K562 (cell line): ENCODE measurements at regions not wholly inside any gene's neighbourhood (a gene's known extent, or its start where the extent isn't known, plus 50 kb on each side); places are given as distances from the start of the nearest gene placed in this dataset.
A peak's percentile ranks its signal among the peaks of the same experiment; 100 is the strongest.

Experiments
- ATF7 ChIP-seq: fragments of 450-650 bp; IDR thresholded peaks from 2 replicates; pipeline ENCODE4 v1.7.1; 2014; ENCODE audit warnings: mild to moderate bottlenecking, moderate library complexity
- ETS2 ChIP-seq: IDR thresholded peaks from 2 replicates; pipeline ENCODE4 v1.6.1; 2016; ENCODE audit warnings: borderline replicate concordance, missing genetic modification characterization, mild to moderate bottlenecking, moderate library complexity, missing compliant biosample characterization; ENCODE audit not compliant: poor library complexity, severe bottlenecking
- FOXJ3 ChIP-seq: sonication (generic); formaldehyde crosslinking; IDR thresholded peaks from 2 replicates; pipeline ENCODE4 v1.4.0; 2020; ENCODE audit warnings: mild to moderate bottlenecking, missing genetic modification reagents
- KDM5B ChIP-seq: fragments of 200-600 bp; sonication (generic); IDR thresholded peaks from 2 replicates; pipeline ENCODE4 v1.6.1; 2012; ENCODE audit warnings: low read depth, mild to moderate bottlenecking, moderate library complexity, low read length, control low read depth, inconsistent platforms; ENCODE audit not compliant: insufficient replicate concordance
- KLF10 ChIP-seq: fragments of 250-450 bp; sonication (Bioruptor Pico); IDR thresholded peaks from 2 replicates; pipeline ENCODE4 v1.6.1; 2021; ENCODE audit warnings: matching md5 sums
- MYC ChIP-seq, 2 experiments: fragments of 250-450 bp in 1 of 2; sonication (Bioruptor Pico) in 1 of 2; IDR thresholded peaks; 2 replicates each; pipeline versions ENCODE4 v1.5.1 to v1.6.1; 2012 to 2021; ENCODE audit warnings: low read depth in 2 of 2, borderline replicate concordance in 1 of 2, improper control_type of control experiment in 1 of 2, low read length in 1 of 2, mild to moderate bottlenecking in 1 of 2, moderate library complexity in 1 of 2
- NR2C2 ChIP-seq, 2 experiments: fragments of 200-800 bp in 1 of 2; sonication (Bioruptor generic) in 1 of 2; sonication (generic) in 1 of 2; formaldehyde crosslinking in 1 of 2; IDR thresholded peaks; 2 replicates each; pipeline versions ENCODE4 v1.6.1 to v1.8.0; 2016 to 2022; ENCODE audit warnings: mild to moderate bottlenecking in 1 of 2, missing compliant biosample characterization in 1 of 2, missing genetic modification characterization in 1 of 2, missing genetic modification reagents in 1 of 2
- YY1 ChIP-seq, 3 experiments: IDR thresholded peaks; 2 replicates each; pipeline ENCODE4 v1.6.1; 2011; ENCODE audit warnings: low read length in 2 of 3, mild to moderate bottlenecking in 2 of 3, moderate library complexity in 2 of 3, borderline replicate concordance in 1 of 3, control low read depth in 1 of 3, low read depth in 1 of 3; ENCODE audit not compliant: insufficient read depth in 3 of 3, insufficient replicate concordance in 2 of 3, control insufficient read depth in 1 of 3, insufficient read length in 1 of 3; ENCODE audit errors: extremely low read depth in 1 of 3
- ZNF133 ChIP-seq: fragments of 250-450 bp; sonication (Bioruptor Pico); IDR thresholded peaks from 2 replicates; pipeline ENCODE4 v1.4.0; 2020; ENCODE audit warnings: mild to moderate bottlenecking
- TF ChIP-seq, protein P1 (sequence below): sonication (generic); formaldehyde crosslinking; IDR thresholded peaks from 2 replicates; pipeline ENCODE4 v1.4.0; 2020; ENCODE audit warnings: mild to moderate bottlenecking, missing genetic modification reagents
- TF ChIP-seq, protein P2 (sequence below), 2 experiments: fragments of 450-650 bp in 1 of 2; sonication (generic) in 1 of 2; formaldehyde crosslinking in 1 of 2; IDR thresholded peaks; 2 replicates each; pipeline versions ENCODE4 v1.7.1 to v1.9.0; 2016 to 2022; ENCODE audit warnings: inconsistent platforms in 1 of 2, mild to moderate bottlenecking in 1 of 2, missing genetic modification reagents in 1 of 2

DNA sequence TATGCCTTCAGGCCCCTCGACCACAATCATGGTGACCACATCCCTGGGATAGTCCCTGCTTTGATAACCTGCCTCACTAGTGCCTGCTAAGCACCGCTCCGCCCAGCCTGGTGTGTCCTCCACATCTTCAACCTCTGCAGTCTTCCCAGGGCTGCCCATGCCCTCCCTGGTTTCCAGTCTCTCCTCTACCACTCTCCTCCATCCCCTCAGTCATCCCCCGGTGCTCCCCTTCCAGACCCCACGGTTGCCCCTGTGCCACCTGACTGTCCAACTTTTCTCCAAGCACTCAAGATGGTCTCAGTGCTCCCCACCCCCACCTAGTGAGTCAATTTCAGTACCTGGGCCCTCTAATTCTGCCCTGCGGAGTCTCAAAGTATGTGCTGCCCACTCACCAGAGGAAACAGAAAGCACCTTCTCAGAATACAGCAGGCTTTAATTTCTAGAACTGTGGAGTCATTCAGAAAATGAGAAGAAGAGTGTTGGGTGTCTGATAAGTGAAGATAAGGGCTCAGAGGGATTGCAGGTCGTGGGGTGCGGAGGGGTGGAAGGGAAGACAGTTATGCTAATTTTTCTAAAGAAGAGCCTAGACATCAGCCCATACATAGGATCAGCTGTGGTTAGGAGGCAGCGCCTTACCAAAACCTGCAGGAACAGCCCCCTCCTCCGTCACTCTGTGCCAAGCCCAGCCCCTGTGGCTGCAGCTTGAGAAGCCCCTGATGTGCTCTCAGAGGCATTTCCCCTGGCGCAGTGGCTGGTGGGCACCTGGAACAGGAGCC is 53.6 kb upstream of the CAB39 start (continued):
- TF ChIP-seq YY1 (IDR thresholded peaks at IDR 0.05; ENCODE audit: borderline replicate concordance in 1 of 3, control insufficient read depth in 1 of 3, extremely low read depth in 1 of 3, insufficient read depth in 3 of 3, insufficient read length in 1 of 3, insufficient replicate concordance in 2 of 3, low read depth in 1 of 3, low read length in 2 of 3) (peak in 2 of 3 experiments; percentile 0 to 22), MYC (IDR thresholded peaks at IDR 0.05; ENCODE audit: low read depth, low read length) (no peak), MYC (CRISPR knock-in tag; IDR thresholded peaks at IDR 0.05; ENCODE audit: borderline replicate concordance, low read depth) (0 out of 2 replicates have a peak, but pooled peaks have one; percentile 23), ETS2 (no peak), NR2C2 (CRISPR knock-in tag; IDR thresholded peaks at IDR 0.05) (no peak), NR2C2 (tag; IDR thresholded peaks at IDR 0.05) (peak; percentile 19; the same call in 1 of the 2 replicates), ATF7 (peak; percentile 49; the same call in 1 of the 2 replicates), ZNF133 (no peak), KDM5B (peak; percentile 67), KLF10 (CRISPR knock-in tag) (0 out of 2 replicates have a peak, but pooled peaks have one; percentile 20), FOXJ3 (no peak)
- TF ChIP-seq, protein P1, sequence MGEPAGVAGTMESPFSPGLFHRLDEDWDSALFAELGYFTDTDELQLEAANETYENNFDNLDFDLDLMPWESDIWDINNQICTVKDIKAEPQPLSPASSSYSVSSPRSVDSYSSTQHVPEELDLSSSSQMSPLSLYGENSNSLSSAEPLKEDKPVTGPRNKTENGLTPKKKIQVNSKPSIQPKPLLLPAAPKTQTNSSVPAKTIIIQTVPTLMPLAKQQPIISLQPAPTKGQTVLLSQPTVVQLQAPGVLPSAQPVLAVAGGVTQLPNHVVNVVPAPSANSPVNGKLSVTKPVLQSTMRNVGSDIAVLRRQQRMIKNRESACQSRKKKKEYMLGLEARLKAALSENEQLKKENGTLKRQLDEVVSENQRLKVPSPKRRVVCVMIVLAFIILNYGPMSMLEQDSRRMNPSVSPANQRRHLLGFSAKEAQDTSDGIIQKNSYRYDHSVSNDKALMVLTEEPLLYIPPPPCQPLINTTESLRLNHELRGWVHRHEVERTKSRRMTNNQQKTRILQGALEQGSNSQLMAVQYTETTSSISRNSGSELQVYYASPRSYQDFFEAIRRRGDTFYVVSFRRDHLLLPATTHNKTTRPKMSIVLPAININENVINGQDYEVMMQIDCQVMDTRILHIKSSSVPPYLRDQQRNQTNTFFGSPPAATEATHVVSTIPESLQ (CRISPR knock-in tag) = no peak
- TF ChIP-seq, protein P2, sequence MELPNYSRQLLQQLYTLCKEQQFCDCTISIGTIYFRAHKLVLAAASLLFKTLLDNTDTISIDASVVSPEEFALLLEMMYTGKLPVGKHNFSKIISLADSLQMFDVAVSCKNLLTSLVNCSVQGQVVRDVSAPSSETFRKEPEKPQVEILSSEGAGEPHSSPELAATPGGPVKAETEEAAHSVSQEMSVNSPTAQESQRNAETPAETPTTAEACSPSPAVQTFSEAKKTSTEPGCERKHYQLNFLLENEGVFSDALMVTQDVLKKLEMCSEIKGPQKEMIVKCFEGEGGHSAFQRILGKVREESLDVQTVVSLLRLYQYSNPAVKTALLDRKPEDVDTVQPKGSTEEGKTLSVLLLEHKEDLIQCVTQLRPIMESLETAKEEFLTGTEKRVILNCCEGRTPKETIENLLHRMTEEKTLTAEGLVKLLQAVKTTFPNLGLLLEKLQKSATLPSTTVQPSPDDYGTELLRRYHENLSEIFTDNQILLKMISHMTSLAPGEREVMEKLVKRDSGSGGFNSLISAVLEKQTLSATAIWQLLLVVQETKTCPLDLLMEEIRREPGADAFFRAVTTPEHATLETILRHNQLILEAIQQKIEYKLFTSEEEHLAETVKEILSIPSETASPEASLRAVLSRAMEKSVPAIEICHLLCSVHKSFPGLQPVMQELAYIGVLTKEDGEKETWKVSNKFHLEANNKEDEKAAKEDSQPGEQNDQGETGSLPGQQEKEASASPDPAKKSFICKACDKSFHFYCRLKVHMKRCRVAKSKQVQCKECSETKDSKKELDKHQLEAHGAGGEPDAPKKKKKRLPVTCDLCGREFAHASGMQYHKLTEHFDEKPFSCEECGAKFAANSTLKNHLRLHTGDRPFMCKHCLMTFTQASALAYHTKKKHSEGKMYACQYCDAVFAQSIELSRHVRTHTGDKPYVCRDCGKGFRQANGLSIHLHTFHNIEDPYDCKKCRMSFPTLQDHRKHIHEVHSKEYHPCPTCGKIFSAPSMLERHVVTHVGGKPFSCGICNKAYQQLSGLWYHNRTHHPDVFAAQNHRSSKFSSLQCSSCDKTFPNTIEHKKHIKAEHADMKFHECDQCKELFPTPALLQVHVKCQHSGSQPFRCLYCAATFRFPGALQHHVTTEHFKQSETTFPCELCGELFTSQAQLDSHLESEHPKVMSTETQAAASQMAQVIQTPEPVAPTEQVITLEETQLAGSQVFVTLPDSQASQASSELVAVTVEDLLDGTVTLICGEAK (IDR thresholded peaks at IDR 0.05) = no peak
- TF ChIP-seq, protein P2 (CRISPR knock-in tag; IDR thresholded peaks at IDR 0.05) = no peak
